B cell (primary cell): ENCODE measurements at regions not wholly inside any gene's neighbourhood (a gene's known extent, or its start where the extent isn't known, plus 50 kb on each side); places are given as distances from the start of the nearest gene placed in this dataset.
"Not testable (repeated sequence)": the region's sequence is repeated elsewhere in the genome, so short reads cannot be mapped to it uniquely, and the experiment has no call there.

Experiments
- CTCF ChIP-seq: fragments of 200-600 bp; IDR thresholded peaks from one replicate; pipeline ENCODE4 v1.8.0; 2022; ENCODE audit warnings: antibody characterized with exemption, mild to moderate bottlenecking
- EZH2 ChIP-seq: IDR thresholded peaks from 2 replicates; pipeline ENCODE4 v1.6.1; 2012; ENCODE audit warnings: borderline replicate concordance, low read depth, mild to moderate bottlenecking, moderate library complexity, low read length; ENCODE audit not compliant: insufficient read depth, poor library complexity, severe bottlenecking

- not testable (repeated sequence) for TF ChIP-seq CTCF, EZH2
Observed at GRCh38 chr11:42881335-42881734, 430.5 kb upstream of the API5 start.
